ENCODE measurements at regions not wholly inside any gene's neighbourhood (a gene's known extent, or its start where the extent isn't known, plus 50 kb on each side); places are given as distances from the start of the nearest gene placed in this dataset.
A peak's percentile ranks its signal among the peaks of the same experiment; 100 is the strongest.
"Not testable (repeated sequence)": the region's sequence is repeated elsewhere in the genome, so short reads cannot be mapped to it uniquely, and the experiment has no call there.

DNA sequence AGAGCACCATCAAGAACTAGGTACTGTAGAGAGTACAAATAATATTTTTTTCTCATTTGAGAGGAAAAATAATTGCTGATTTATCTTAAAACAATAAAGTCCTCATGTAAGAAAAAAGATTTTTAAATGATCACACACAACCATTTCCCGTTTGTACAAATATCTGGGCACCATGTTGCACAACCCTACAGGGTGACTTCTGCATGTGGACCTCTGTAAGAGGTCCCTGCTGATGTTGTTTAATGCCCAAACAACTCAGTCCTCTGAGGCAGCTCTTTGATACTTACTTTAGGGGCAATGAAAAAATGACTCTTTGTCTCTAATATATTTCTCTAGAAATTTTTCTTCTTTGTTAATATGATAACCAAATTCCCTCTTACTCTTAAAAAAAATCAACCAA is 168.1 kb upstream of the SATB1 start:
- DNase-seq: no peak

DNA sequence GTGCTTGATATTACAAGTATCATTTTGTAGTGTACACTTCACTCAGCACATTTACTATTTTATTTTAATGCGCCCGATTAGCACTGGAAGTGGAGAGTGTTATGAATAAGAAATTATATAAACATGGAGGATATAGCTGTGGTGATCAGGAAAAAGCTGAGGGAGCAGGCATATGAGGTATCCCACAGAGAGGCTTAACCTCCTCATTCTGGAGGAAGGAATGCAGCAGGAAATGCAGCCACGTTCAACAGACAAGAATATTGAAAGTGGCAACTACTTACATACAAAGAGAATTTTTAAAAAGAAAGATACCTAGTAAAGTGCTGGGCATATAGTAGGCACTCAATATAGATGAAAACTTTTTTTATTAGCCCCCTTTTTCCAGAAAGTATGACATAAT is 166.0 kb upstream of the SATB1 start:
- DNase-seq: no peak

DNA sequence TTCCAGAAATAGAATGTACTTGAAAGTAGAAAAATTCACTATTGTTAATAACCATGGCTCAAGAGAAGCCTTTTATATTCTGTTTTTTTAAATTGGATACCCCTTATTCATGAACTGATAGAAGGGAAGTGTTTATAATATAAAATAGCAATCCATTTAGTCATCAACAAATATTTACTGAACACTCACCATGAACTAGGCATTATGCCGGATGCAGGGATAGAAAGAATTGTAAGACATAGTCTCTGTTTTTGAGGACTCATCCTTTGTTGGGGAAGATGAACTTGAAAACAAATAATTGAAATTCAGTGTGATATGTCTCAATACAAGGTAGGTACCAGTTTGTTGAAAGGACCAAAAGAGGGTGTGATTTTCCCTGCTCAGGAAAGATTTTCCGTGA is 160.9 kb upstream of the SATB1 start:
- DNase-seq: no peak

DNA sequence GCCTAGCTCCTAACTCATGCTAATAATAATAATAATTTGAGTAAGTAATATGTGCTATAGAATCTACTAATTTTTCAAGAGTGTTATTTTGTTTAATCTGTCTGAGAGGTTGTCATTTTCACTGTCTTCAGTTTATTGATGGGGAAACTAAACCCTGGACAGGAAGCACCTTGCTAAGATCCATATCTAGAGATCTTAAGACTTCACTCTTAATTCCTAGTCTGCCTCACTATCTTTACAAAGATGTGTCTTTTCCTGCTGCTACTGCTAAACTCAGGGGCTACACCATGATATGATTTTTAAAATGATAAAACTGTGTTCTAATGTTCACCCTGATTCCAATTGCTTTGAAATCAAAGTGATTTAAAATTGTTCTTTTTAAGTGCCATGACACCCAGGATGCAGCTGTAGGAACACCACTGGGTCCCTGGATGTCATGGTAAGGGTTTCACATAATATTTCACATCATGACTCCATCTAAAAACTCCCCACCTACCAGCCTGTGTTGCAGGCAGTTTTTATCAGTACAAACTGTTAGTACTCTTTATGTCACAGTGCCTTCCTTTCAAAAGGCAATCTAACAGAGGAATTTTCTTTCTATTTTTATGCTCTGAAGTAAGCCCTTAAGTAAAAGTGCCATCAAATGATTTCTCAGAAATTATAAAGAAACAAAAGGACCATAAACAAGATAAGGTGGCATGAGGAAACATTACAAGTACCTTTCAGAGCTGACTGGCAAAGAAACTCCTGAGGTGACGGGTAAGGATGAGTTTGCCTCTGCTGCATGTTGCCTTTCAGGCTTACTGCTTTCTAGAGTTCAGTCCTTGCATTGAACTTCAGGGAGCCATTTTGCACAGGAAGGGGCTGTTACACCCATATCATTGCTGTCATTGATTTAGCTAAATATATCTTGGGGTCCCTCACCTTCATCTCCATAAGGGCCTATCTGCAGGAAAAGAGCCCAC is 160.1 kb upstream of the SATB1 start:
- no peak for DNase-seq

DNA sequence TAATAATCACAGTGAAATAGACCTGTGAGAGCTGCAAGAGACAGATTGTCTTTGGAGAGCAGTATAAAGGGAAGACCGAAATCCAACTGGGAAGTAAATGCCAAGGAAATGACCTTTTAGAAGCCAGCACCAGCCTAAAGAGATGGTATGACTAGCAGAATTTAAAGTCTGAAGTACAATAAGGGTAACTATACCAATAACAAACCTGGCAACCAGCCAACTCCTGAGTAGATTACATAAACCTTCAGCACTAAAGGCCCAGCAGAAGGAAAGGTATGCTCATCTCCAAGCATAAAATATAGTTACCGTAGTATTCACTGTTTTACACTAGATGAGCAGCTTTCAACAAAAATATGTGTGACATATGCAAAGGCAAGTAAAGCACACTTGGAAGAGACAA is 155.1 kb upstream of the SATB1 start:
- DNase-seq: no peak

DNA sequence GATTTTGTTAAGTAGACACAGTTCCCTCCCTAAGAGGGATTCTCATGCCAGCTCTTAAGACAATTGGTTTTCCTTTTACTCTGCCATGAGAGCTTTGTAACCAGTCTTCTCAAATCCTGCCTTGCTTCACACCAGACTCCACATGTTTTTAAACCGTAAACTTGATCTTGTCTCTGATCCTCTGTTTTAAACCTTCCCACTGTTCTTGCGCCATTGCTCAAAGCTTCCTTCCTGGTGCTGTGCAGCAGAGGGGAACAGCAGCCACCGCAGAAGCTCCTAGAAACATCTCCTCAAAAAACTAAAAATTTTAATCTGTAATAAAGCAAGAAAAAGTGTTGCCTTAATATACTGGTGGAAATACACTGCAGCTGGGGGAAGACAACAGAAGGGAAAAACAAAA is 154.5 kb upstream of the SATB1 start:
- DNase-seq: no peak

DNA sequence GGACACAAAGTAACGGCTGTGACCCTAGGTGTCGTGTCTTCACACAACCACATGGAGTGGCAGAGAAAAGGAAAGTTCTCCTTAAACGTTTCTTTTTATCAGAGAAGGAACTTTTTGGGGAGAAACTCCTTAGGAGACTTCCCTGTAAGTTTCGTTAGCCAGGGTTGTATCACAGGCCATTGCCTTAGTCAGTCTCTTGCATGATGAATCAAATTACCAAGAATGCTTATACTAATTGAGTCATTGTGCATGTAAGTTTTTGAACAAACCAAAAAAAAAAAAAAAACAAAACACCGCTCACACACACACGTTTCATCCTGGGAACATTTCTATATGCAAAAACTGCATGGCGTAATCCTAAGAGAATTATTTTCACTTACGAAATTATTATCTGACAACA is 150.4 kb upstream of the SATB1 start:
- DNase-seq: no peak

DNA sequence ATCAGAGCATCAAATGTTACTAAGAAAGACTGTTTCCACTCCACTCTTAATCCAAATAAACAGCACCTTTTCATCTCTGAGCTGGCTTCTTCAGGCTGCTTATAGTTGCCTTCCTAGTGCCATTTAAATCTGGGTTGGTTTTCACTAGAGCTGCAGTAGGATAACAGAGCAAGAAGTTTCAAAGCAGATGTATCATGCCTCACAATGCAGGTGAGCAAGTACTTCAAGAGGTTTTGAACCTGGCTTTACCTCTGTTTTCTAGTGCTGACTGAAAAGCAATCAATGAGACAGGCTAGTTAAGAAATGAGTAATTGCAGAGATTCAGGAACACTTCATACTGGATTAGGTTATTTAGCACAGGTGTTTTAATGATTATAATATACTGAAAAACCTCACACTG is 147.7 kb upstream of the SATB1 start:
- no peak for DNase-seq

DNA sequence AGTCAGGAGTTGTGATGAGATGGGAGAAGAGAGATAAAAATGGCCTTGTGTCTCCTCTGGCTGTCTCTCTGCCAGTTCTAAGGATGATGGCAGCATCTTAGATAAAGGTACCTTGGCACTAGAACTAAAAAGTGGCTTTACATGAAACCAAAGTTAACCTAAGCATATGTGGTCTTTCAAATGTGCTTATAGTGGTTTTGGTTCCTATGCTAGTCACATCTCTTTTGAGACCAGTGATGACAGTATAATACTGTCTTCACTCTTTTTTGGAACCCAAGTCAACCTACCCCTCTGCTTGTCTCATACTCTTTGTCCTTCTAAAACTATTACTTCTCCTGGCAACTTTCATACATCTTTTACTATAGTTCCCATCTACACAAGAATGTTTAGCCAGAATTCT is 142.2 kb upstream of the SATB1 start:
- no peak for DNase-seq

DNA sequence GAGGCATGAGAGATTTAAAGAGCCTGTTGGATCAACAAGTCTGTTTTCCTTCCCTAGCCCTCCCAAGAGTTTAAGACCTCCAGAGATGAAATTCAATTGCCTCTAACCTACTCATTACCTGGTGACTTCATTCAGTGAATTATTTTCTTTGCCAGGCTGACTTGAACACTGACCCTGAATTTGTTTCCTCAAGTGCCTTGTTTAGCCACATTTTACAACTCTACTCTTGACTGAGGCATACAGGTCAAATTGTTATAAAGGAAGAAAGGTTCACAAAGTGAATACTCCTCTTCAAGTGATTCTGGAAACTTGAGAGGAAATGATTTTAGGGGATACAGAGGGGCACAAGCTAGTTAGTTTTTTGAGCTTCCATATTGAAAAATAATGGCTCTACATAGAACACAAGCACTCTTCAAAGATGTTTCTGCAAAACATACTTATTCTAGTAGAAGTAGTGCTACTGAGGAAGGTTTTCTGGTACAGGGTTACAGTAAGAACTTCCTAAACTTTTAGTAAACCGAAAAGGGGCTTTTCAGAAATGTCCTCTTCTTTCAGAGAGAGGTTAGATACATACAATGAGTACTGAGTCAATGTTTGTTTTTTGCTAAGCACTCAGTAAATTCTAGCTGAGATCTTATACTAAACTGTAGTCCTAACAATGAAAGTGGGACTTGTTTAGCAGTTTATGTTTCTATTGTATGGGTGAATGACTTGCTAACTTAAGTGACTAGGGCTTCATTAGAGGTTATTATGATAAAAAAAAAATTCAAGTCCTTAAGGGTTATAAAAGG is 137.4 kb upstream of the SATB1 start:
- no peak for DNase-seq

DNA sequence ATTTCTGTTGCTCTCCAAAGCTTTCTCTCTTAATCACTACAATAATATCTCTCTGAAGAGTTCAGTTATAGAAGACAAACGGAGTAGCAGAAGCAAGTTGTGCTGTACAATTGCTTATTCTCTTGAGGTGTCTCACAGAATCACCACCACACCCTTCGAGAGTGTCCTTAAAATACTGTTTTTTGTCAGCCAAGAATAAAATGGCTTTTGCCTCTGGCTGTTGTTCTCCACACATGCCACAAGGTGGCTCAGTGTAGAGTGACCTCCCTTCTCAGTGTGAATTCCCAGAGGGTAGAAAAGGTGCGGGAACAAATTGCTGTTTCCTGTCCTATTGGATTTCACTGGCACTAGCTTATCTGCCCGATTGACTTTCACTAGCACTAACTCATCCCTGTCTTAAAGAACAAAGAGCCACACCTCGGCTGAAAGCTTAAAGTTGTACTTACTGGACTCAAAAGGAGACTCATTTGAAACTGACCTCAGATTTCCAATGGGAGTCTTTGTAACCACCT is 134.2 kb upstream of the SATB1 start:
- DNase-seq: peak in 4 of 5 donors; percentile 4 to 75 (median 12)

DNA sequence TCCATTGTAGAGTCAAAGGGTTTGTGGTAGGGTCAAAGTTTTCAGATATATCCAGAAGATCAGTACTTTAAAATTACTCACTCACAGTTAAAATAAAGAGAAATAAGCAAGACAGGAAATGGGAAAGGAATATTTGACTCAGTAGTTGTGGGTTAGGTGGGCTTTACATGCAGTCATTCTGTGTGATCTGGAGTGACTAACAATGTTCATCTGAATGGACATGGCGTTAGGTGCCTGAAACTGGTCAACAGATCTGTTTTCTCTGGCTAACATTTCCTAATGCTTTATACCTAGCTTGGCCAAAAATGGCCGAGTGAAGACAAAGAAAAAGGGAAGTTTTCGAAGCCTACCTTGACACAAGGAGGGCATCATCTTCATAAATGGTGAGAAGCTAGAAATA is 133.4 kb upstream of the SATB1 start:
- peak in 1 of 5 donors; percentile 40 for DNase-seq

DNA sequence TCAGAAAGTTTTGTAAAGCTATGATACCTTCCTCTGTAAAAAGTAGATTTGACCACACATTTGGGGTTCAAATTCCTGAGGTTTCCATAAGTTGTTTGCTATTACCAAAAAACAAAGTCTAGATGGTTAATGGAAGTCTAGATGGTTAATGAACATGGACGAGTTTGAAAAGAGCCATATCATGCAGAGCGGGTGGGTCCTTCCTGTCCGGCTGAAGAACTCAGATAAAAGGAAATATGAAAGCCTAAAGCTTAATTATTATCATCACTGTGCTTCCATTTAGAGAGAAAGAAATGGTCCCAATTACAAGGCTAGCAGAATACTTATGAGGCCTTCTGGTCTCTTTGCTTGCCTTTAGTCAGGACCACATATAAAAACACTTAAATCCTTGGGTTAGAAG is 132.1 kb upstream of the SATB1 start:
- peak in 1 of 5 donors; percentile 4 for DNase-seq

DNA sequence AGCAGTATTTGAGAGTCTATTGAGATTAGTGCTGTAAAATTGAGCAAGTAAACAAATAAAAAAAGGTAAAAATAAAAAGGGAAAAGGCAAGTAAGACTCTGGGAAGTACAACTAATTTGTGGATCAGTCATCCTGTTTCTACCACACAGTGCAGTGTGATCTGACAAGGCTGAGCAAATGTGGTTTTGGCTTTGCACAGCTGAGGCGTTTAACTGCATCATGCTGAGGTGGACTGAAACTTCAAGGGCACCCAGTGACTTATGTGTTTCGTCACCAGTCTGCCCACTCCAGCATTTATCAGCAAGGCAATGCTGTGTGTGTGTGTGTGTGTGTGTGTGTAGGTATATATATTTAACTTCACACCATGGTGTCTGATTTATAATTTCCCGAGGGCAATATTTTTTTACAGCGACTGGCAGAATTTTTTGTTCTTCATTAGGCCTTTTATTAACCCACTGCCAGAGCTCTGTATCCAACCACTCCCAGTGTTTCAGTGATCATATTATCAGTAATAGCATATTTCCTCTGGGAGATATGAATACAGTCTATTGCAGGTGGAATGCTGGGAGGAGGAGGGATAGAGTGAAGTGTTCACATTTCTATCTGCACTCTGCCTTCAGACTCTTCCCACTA is 131.5 kb upstream of the SATB1 start:
- peak in 3 of 5 donors; percentile 6 to 96 (median 18) for DNase-seq

DNA sequence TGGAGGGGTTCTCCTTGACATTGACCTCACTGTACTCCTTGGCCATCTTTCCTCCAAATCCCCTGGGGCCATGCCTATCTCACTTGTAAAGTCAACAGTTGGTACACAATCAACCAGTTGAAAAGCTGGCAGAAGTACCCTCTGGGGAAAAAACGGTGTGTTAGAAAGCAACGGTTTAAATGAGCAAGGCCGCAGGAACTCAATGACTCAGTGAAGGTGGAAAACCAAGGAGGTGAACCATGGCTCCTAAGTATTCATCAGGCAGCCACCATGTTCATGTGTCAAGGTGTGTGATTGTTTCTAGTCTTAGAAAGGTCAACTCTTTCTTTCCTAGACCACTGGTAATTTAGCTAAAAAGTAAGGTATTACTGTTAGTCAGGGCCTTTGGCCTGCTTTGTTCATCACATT is 130.9 kb upstream of the SATB1 start:
- no peak for DNase-seq

DNA sequence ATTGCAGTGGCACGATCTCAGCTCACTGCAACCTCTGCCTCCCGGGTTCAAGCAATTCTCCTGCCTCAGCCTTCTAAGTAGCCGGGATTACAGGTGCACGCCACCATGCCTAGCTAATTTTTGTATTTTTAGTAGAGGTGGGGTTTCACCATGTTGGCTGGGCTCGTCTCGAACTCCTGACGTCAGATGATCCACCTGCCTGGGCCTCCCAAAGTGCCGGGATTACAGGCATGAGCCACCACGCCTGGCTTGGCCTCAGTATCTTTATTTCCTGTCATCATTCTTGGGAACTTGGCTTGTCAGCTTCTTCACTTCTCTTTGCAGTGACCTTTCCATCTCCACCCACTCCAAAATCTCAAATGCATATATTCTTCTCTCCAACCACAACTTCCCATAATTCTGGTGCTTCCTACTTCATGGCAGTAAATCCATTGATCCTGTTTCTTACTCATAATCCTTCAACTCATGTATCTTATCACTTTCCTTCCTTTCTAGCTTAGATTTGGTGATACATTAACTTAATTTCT is 127.5 kb upstream of the SATB1 start:
- not testable (repeated sequence) for DNase-seq

DNA sequence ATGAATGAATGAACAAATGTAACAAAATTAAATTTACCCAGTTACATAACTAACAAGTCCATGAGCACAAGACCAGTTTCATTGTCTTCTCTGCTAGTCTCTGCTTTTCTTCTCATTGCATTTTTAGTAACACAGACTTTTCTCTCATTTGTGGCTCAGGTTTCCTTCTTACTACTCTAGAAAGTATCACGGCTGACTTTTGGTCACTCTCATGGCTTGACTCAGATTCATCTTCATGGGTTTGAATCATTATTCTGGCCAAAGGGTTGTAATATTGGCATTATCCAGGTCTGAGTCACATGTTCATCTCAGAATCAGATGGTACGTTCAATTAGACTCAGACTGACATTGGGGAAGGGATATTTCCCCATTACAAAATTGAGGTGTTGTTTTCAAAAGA is 121.5 kb upstream of the SATB1 start:
- DNase-seq: peak in 1 of 5 donors; percentile 10

DNA sequence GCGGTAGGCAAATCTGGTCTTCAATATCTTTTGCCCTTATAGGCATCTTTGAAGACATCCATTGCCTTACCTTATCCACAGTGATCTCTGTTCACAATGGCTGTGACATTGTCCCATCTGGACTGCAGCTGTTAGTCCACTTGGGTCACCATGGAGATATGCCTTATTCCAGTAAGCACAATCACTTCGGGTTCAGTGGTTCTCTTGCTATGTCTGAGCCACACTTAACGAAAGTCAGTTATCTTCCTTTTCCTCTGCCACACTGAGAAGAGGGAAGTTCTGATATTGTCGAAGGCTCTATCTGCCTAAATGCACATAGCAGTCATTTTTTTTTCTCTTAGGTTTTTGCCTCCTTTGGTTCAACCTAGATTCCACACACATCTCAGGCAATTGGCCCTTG is 119.0 kb upstream of the SATB1 start:
- no peak for DNase-seq

DNA sequence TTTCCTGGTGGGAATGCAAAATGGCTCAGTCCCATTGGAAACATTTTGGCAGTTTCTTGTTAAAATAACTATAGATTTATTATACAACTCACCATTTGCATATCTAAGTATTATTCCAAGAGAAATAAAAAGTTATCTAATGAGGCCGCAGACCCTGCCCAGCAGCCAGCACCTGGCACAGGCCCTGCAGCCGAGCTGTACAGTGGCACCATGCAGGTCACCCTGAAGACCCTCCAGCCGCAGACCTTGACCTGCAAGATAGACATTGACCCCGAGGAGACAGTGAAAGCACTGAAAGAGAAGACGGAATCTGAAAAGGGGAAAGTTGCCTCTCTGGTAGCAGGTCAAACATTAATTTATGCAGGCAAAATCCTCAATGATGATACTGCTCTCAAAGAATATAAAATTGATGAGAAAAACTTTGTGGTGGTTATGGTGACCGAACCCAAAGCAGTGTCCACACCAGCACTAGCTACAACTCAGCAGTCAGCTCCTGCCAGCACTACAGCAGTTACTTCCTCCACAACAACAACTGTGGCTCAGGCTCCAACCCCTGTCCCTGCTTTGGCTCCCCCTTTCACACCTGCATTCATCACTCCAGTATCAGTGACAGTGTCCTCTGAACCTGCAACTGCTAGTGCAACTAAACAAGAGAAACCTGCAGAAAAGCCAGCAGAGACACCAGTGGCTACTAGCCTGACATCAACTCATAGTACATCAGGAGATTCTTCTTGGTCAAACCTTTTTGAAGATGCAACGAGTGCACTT is 113.5 kb upstream of the SATB1 start:
- no peak for DNase-seq

DNA sequence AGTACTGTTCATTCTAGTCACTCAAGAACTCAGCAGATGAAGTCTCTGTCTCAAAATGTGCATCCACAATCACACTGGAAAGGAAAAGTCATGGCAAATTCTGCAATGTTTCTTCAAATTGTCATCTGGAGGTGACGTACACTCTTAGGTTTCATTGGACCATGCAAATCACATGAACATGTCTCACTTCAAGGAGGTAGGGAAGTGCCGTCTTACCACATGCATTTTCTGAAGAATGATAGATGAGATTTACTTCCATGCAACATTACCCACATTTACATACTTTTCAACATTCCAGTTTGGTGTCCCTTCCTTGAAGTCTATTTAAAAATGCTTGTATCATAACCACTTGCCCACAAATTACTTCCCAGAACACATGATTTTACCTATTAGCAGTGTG is 107.9 kb upstream of the SATB1 start:
- DNase-seq: no peak

DNA sequence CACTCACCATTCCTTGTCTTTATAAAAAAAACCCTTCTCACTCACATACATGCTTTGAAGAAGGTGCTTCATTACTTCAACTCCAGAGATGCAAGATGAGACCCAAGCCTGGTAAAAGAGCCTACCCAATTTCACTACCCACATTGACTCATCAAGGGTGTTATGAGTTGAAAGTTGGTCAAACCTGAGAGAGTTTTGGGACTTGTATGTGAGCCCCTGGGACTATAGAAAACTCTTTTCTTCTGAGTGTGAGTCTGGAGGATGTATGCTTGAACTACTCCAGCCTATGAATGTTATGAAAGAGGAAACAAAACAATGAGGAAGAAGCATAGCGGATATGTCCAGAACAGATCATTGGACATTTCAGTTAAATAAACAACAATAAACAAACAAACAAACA is 106.5 kb upstream of the SATB1 start:
- peak in 1 of 5 donors; percentile 31 for DNase-seq

DNA sequence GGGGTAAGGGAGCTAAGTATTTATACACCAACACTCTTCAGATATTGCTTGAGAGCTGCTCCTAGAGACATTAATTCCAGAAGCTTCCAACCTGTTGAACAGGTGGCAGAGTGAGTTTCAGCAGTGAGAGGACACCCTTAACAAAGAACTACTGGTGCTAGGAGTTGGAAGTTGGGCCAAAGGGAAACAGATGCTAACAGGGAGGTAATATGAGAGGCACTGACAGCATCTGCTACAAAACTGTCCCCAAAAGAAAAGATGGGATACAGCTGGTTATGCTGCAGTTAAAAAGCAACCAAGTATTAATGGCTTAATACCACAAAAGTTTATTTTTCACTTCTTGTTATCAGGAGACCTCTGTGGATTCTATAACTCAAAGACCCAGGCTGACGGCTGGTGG is 104.5 kb upstream of the SATB1 start:
- DNase-seq: no peak

Measured in T-helper 1 cell (primary cell).